HEK293T (cell line): ENCODE measurements at regions not wholly inside any gene's neighbourhood (a gene's known extent, or its start where the extent isn't known, plus 50 kb on each side); places are given as distances from the start of the nearest gene placed in this dataset.

ENCODE experiments used
- CTBP1 ChIP-seq: fragments of 450-650 bp; IDR thresholded peaks from 2 replicates; pipeline ENCODE4 v1.6.1; 2016; ENCODE audit warnings: borderline replicate concordance
- ELF4 ChIP-seq: fragments of 450-650 bp; IDR thresholded peaks from 2 replicates; pipeline ENCODE4 v1.6.1; 2017; ENCODE audit warnings: antibody characterized with exemption
- FOXA1 ChIP-seq: fragments of 450-650 bp; IDR thresholded peaks from 2 replicates; pipeline ENCODE4 v1.6.1; 2016; ENCODE audit warnings: mild to moderate bottlenecking
- FOXK2 ChIP-seq: fragments of 450-650 bp; IDR thresholded peaks from 2 replicates; pipeline ENCODE4 v1.6.1; 2016; ENCODE audit warnings: mild to moderate bottlenecking
- L3MBTL2 ChIP-seq: fragments of 450-650 bp; conservative IDR thresholded peaks from 2 replicates; pipeline ENCODE4 v1.6.1; 2016; ENCODE audit warnings: mild to moderate bottlenecking
- NFRKB ChIP-seq: fragments of 450-650 bp; IDR thresholded peaks from 2 replicates; pipeline ENCODE4 v1.6.1; 2016; ENCODE audit warnings: mild to moderate bottlenecking, moderate library complexity
- SUZ12 ChIP-seq: fragments of 450-650 bp; IDR thresholded peaks from 2 replicates; pipeline ENCODE4 v1.6.1; 2016; ENCODE audit warnings: mild to moderate bottlenecking
- TARDBP ChIP-seq: fragments of 450-650 bp; IDR thresholded peaks from 2 replicates; pipeline ENCODE4 v1.6.1; 2016
- ZNF384 ChIP-seq: fragments of 450-650 bp; IDR thresholded peaks from 2 replicates; pipeline ENCODE4 v1.6.1; 2016

- TF ChIP-seq TARDBP (no peak), ZNF384 (no peak), L3MBTL2 (no peak), FOXK2 (no peak), ELF4 (no peak), NFRKB (no peak), FOXA1 (no peak), CTBP1 (no peak), SUZ12 (no peak)
Measured at GRCh38 chr5:15023846-15024245, 152.3 kb upstream of the ANKH start.
